OCI-LY3 (cell line): ENCODE measurements at regions not wholly inside any gene's neighbourhood (a gene's known extent, or its start where the extent isn't known, plus 50 kb on each side); places are given as distances from the start of the nearest gene placed in this dataset.

Experiments
- CTCF ChIP-seq: fragments of 200-600, 300-600 bp; sonication (generic); IDR thresholded peaks from 2 replicates; pipeline ENCODE4 v1.5.1; 2014; ENCODE audit warnings: antibody characterized with exemption, low read length, low read depth
- EZH2phosphoT487 ChIP-seq: fragments of 200-600 bp; shearing (Covaris generic); IDR thresholded peaks from 2 replicates; pipeline ENCODE4 v1.6.1; 2018; ENCODE audit warnings: antibody characterized with exemption, mixed run types, low read depth

GRCh38 chr12:72162875-72163274, 109.3 kb upstream of the TRHDE start:
- TF ChIP-seq CTCF (no peak), EZH2phosphoT487 (no peak)
